ENCODE measurements at regions not wholly inside any gene's neighbourhood (a gene's known extent, or its start where the extent isn't known, plus 50 kb on each side); places are given as distances from the start of the nearest gene placed in this dataset.

DNA sequence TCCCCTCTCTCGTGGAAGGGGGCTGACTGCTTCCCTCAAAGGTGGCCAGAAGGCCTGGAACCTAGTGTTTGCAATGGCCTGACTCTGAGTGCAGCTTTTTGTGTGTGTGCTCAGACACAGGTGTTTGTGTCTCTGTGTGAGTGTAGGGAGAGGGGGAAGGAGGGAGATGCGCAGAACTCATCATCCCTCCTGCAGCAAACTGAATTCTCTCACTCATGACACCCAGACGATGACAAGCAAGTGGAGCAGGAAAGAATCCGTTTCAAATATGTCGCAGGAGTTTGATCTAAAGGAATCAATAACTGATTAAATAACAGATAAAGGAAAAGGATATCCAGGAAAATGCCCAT lies 101.4 kb downstream of the TNFAIP3 start:
- DNase-seq (ENCODE audit: low read depth), result no peak
- H3K4me3 ChIP-seq (ENCODE audit: low read length), result no peak overlapping the region
- TF ChIP-seq, protein P1, sequence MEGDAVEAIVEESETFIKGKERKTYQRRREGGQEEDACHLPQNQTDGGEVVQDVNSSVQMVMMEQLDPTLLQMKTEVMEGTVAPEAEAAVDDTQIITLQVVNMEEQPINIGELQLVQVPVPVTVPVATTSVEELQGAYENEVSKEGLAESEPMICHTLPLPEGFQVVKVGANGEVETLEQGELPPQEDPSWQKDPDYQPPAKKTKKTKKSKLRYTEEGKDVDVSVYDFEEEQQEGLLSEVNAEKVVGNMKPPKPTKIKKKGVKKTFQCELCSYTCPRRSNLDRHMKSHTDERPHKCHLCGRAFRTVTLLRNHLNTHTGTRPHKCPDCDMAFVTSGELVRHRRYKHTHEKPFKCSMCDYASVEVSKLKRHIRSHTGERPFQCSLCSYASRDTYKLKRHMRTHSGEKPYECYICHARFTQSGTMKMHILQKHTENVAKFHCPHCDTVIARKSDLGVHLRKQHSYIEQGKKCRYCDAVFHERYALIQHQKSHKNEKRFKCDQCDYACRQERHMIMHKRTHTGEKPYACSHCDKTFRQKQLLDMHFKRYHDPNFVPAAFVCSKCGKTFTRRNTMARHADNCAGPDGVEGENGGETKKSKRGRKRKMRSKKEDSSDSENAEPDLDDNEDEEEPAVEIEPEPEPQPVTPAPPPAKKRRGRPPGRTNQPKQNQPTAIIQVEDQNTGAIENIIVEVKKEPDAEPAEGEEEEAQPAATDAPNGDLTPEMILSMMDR (conservative IDR thresholded peaks at IDR 0.05; ENCODE audit: low read length), result no peak

GRCh38 chr6:137968901-137969300 lies 101.8 kb downstream of the TNFAIP3 start:
- TF ChIP-seq, protein P1 (conservative IDR thresholded peaks at IDR 0.05; ENCODE audit: low read length), result no peak

DNA sequence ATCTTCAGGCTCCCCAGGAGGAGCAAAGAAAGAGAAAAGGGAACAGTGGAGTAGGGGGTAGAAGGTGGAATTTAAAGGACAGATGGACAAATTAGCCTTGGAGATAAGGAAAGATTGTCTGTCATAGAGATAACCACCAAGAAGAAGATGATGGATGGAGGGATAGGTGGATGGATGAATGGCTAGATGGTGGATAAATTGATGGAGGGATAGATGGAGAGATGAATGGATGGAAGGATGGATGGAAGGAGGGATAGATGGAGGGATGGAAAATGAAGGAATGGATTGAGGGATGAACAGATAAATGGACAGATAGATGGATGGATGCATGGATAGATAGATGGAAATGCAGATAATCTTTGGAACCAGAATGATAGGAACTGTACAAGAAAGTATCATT lies 102.8 kb downstream of the TNFAIP3 start:
- H3K4me3 ChIP-seq (ENCODE audit: low read length), result no peak overlapping the region
- TF ChIP-seq, protein P1 (conservative IDR thresholded peaks at IDR 0.05; ENCODE audit: low read length), result no peak

More at GRCh38 chr6:137968901-137969300, 101.8 kb downstream of the TNFAIP3 start:
- DNase-seq (ENCODE audit: low read depth), result no peak
- no peak overlapping the region for H3K4me3 ChIP-seq (ENCODE audit: low read length)

GRCh38 chr6:137970368-137970767 lies 103.3 kb downstream of the TNFAIP3 start:
- no peak overlapping the region for H3K4me3 ChIP-seq (ENCODE audit: low read length)
- TF ChIP-seq, protein P1 (conservative IDR thresholded peaks at IDR 0.05; ENCODE audit: low read length), result no peak
- no peak for DNase-seq (ENCODE audit: low read depth)

More for the DNA sequence above, 102.8 kb downstream of the TNFAIP3 start:
- no peak for DNase-seq (ENCODE audit: low read depth)

GRCh38 chr6:137973201-137973600 lies 106.1 kb downstream of the TNFAIP3 start:
- peak; percentile 52 for DNase-seq (ENCODE audit: low read depth)
- TF ChIP-seq, protein P1 (conservative IDR thresholded peaks at IDR 0.05; ENCODE audit: low read length), result no peak

GRCh38 chr6:137975188-137975940 lies 108.3 kb downstream of the TNFAIP3 start:
- DNase-seq (ENCODE audit: low read depth), result peak; percentile 18
- no peak overlapping the region for H3K4me3 ChIP-seq (ENCODE audit: low read length)
- TF ChIP-seq, protein P1 (conservative IDR thresholded peaks at IDR 0.05; ENCODE audit: low read length), result peak; percentile 43

More at GRCh38 chr6:137973201-137973600, 106.1 kb downstream of the TNFAIP3 start:
- H3K4me3 ChIP-seq (ENCODE audit: low read length), result no peak overlapping the region

DNA sequence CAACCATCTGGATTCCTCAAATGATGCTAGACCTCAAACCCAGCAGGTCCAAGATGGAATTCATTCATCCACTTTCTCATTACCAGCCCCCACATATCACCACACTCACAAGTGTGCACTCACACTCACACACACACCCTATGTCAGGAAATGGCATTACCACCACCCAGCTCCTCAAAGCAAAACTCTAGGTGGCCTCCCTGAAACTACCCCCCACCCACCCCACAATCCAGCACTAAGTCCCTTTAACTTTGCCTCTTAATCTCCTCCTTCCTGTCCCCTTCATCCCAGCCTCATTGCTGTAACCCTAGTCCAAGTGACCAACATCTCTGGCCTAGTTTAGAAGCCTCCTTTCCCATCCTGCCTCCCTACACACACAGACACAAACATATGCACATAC lies 109.4 kb downstream of the TNFAIP3 start:
- DNase-seq (ENCODE audit: low read depth), result no peak
- no peak overlapping the region for H3K4me3 ChIP-seq (ENCODE audit: low read length)
- TF ChIP-seq, protein P1 (conservative IDR thresholded peaks at IDR 0.05; ENCODE audit: low read length), result no peak

All from AG10803 (cell line).